Left ventricle myocardium inferior (tissue), 1 donor: ENCODE measurements at regions not wholly inside any gene's neighbourhood (a gene's known extent, or its start where the extent isn't known, plus 50 kb on each side); places are given as distances from the start of the nearest gene placed in this dataset.

Experiments used
- DNase-seq: peaks from one replicate; pipeline ENCODE4 v3.0.0-alpha.2; 2020
- H3K27ac ChIP-seq: fragments of 200-600 bp; replicated peaks from 2 replicates; pipeline ENCODE4 v1.8.0; 2021
- H3K27me3 ChIP-seq: fragments of 200-600 bp; 2 replicates; pipeline ENCODE4 v1.8.0; 2021; ENCODE audit warnings: low read depth
- H3K36me3 ChIP-seq: fragments of 200-600 bp; 2 replicates; pipeline ENCODE4 v1.8.0; 2021
- H3K4me1 ChIP-seq: fragments of 200-600 bp; 2 replicates; pipeline ENCODE4 v1.8.0; 2021
- H3K4me3 ChIP-seq: fragments of 200-600 bp; 2 replicates; pipeline ENCODE4 v1.8.0; 2021; ENCODE audit warnings: mild to moderate bottlenecking, moderate library complexity
- H3K9me3 ChIP-seq: fragments of 200-600 bp; replicated peaks from 2 replicates; pipeline ENCODE4 v1.8.0; 2021
- intact Hi-C: fragments of 100-400 bp; cut with micrococcal nuclease; formaldehyde crosslinking; loops from one replicate; pipeline ENCODE4 v1.11.0; 2022
- TF ChIP-seq, protein P1 (sequence below): fragments of 200-600 bp; IDR thresholded peaks from 2 replicates; pipeline ENCODE4 v1.8.0; 2021; ENCODE audit warnings: antibody characterized with exemption, mild to moderate bottlenecking, borderline replicate concordance
- donor health status: DM: no; HTN: yes; CAD: no; lungs with severe emphysema.

DNA sequence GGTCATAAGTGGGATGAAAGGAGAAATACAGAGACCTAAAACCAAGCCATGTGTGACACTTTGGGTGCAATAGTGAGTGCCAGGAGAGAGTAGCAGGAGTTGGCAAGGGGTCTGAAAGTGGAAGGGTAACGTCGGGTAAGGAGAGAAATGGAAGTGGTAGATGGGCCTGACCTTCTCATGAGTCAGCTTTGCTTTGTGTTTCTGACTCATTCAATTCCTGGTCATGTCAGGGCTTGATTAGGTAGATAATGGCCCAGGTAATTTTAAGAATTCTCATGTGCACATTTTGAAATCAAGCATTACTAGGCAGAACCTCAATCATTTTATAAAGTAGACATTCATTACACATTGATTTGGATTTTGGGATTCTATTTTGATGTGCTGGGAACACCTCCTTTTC is 262.5 kb downstream of the SOX2 start:
- TF ChIP-seq, protein P1, sequence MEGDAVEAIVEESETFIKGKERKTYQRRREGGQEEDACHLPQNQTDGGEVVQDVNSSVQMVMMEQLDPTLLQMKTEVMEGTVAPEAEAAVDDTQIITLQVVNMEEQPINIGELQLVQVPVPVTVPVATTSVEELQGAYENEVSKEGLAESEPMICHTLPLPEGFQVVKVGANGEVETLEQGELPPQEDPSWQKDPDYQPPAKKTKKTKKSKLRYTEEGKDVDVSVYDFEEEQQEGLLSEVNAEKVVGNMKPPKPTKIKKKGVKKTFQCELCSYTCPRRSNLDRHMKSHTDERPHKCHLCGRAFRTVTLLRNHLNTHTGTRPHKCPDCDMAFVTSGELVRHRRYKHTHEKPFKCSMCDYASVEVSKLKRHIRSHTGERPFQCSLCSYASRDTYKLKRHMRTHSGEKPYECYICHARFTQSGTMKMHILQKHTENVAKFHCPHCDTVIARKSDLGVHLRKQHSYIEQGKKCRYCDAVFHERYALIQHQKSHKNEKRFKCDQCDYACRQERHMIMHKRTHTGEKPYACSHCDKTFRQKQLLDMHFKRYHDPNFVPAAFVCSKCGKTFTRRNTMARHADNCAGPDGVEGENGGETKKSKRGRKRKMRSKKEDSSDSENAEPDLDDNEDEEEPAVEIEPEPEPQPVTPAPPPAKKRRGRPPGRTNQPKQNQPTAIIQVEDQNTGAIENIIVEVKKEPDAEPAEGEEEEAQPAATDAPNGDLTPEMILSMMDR: no peak
- intact Hi-C loops: no loop called here
- Histone ChIP-seq H3K4me3 (no peak overlapping the region), H3K9me3 (no peaks in the 10 kb centered on the region), H3K4me1 (no peaks in the 10 kb centered on the region), H3K27ac (no peak overlapping the region), H3K27me3 (no peaks in the 10 kb centered on the region), H3K36me3 (no peaks in the 10 kb centered on the region)
- no peak for DNase-seq

DNA sequence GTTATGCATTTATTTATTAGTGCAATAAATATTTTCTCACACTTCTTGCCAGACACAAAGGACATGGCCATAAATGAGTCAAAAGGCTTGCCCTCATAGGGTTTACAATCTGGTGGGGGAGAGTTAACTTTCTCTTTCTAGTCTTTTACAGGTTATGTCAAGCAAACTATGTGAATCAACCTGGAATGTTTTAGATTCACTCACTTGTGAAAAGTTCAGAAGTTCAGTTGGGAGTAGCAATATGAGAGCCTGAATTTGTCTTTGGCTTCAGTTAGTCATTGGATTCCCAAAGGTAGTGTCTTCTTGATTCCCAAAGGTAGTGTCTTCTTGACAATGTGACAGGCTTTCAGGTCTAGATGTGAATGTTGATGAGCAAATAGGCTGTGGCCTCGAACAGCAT is 264.8 kb downstream of the SOX2 start:
- H3K9me3 ChIP-seq: no peaks in the 10 kb centered on the region
- no peak overlapping the region for H3K4me3 ChIP-seq
- H3K27ac ChIP-seq: no peak overlapping the region
- H3K36me3 ChIP-seq: no peaks in the 10 kb centered on the region
- no peaks in the 10 kb centered on the region for H3K4me1 ChIP-seq
- DNase-seq: no peak
- H3K27me3 ChIP-seq: no peaks in the 10 kb centered on the region
- TF ChIP-seq, protein P1: no peak
- intact Hi-C loops: no loop called here

DNA sequence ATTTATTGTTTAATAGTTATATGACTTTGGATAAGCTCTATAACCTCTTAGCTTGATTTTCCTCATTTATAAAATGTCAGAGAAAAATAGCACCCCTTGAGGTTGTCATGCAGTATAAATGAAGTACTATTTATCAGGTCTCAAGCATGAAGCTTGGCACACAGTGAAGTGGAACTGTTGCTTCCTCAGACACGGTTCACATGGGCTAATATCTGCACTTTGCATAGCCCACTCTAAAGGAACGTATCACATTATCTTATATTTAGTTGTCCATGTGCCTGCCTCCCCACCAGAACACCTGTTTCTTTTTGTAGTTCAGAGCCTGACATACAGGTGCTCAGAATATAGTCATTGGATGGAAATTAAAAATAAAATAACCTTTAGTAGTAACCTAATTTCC is 273.7 kb downstream of the SOX2 start:
- no peaks in the 10 kb centered on the region for H3K4me1 ChIP-seq
- intact Hi-C loops: no loop called here
- H3K9me3 ChIP-seq: peaks cover 18% of the 10 kb centered on the region
- H3K27ac ChIP-seq: no peak overlapping the region
- H3K27me3 ChIP-seq: no peaks in the 10 kb centered on the region
- no peak for DNase-seq
- TF ChIP-seq, protein P1: no peak
- H3K36me3 ChIP-seq: no peaks in the 10 kb centered on the region
- no peak overlapping the region for H3K4me3 ChIP-seq

DNA sequence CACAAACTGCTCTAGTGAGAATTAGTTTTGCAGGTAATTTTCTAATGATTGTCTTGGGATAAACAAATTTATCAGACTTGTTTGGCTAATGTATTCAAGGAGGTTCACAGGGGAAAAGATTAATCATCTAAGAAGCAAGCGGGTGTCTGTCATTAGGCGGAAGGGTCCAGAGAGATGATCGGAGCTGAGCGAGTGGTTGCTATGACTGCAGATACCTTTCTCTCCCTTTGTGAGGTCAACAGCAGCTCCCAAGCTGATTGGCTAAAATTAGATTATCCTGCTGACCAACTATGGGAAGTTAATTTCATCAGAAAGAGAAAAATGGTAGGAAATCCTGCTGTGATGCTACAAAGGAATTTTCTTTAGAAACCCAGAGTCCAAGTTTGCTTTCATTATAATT is 276.0 kb downstream of the SOX2 start:
- H3K4me3 ChIP-seq: no peak overlapping the region
- peaks cover 6% of the 10 kb centered on the region for H3K9me3 ChIP-seq
- H3K27ac ChIP-seq: no peak overlapping the region
- H3K27me3 ChIP-seq: no peaks in the 10 kb centered on the region
- TF ChIP-seq, protein P1: no peak
- intact Hi-C loops: no loop called here
- no peaks in the 10 kb centered on the region for H3K4me1 ChIP-seq
- H3K36me3 ChIP-seq: no peaks in the 10 kb centered on the region
- DNase-seq: no peak

DNA sequence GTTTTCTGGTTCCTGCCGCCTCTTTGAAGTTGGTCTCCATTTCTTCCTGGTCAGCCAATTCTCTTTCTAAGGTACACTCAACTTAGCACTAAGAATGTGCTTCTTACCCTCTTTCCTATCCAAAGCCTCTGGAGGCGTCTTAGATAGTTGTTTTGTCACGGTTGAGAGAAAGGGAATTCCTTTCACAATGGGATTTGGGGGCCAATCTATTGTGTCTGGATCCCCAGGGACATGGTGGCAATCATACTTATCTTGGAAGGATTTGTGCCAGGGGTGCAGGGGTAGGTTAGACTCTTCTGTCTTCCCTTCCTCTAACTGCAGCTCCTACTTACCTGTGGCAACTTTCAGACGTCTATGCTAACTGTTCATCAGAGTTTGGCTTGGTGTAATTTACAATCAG is 287.1 kb downstream of the SOX2 start:
- no peak for DNase-seq
- Histone ChIP-seq H3K27me3 (no peaks in the 10 kb centered on the region), H3K27ac (no peak overlapping the region), H3K4me1 (no peaks in the 10 kb centered on the region), H3K4me3 (no peak overlapping the region), H3K9me3 (peaks cover 5% of the 10 kb centered on the region), H3K36me3 (no peaks in the 10 kb centered on the region)
- TF ChIP-seq, protein P1: no peak
- intact Hi-C loops: no loop called here

DNA sequence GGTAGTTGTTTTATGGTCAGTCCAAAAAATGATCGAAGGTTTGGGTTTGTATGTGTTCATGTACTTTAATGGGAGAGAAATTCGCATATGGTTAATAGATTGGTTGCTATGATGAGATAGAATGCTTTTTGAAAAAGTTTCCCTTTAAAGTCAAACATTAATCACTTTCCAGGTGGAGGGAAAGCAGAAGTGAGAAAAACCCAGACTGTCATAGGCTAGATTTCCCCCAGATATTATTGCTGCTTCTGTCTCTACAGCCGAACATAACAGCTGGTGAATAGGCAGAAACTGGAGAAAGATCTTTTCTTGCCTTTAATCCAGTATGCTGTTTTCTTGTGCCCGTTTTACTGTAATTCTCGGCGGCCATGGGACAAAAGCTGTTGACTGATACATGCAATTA is 287.6 kb downstream of the SOX2 start:
- Histone ChIP-seq H3K36me3 (no peaks in the 10 kb centered on the region), H3K9me3 (peaks cover under 1% of the 10 kb centered on the region), H3K27me3 (no peaks in the 10 kb centered on the region), H3K4me3 (no peak overlapping the region), H3K4me1 (no peaks in the 10 kb centered on the region), H3K27ac (no peak overlapping the region)
- DNase-seq: no peak
- TF ChIP-seq, protein P1: no peak
- intact Hi-C loops: no loop called here
